ENCODE measurements at regions not wholly inside any gene's neighbourhood (a gene's known extent, or its start where the extent isn't known, plus 50 kb on each side); places are given as distances from the start of the nearest gene placed in this dataset.
"Not testable (repeated sequence)": the region's sequence is repeated elsewhere in the genome, so short reads cannot be mapped to it uniquely, and the experiment has no call there.

GRCh38 chr3:194903447-194903846, 217.8 kb downstream of the FAM43A start:
- H3K4me1 Mint-ChIP-seq (ENCODE audit: low read depth) = not testable (repeated sequence)

GRCh38 chr3:194904999-194905398, 219.3 kb downstream of the FAM43A start:
- H3K27ac Mint-ChIP-seq; DNase-seq; H3K4me3 Mint-ChIP-seq; ATAC-seq (replicated peaks in 1 of 2); H3K36me3 Mint-ChIP-seq (ENCODE audit: insufficient read depth in 2 of 2); H3K4me1 Mint-ChIP-seq (ENCODE audit: low read depth): not testable (repeated sequence)
- Mint-ChIP-seq H3K9me3 (peaks cover 9 to 12% of the 10 kb centered on the region in 2 donors), H3K27me3 (ENCODE audit: low read depth) (peaks cover 18% of the 10 kb centered on the region)

More at GRCh38 chr3:194903447-194903846, 217.8 kb downstream of the FAM43A start:
- not testable (repeated sequence) for H3K27ac Mint-ChIP-seq; DNase-seq; ATAC-seq (replicated peaks in 1 of 2); H3K4me3 Mint-ChIP-seq
- Mint-ChIP-seq H3K36me3 (ENCODE audit: insufficient read depth in 2 of 2) (peaks cover 14 to 17% of the 10 kb centered on the region in 2 donors), H3K9me3 (peaks cover 16 to 20% of the 10 kb centered on the region in 2 donors), H3K27me3 (ENCODE audit: low read depth) (peaks cover 31% of the 10 kb centered on the region)

GRCh38 chr3:194905696-194906095, 220.0 kb downstream of the FAM43A start:
- H3K27me3 Mint-ChIP-seq (ENCODE audit: low read depth) = peaks cover 11% of the 10 kb centered on the region
- ATAC-seq (replicated peaks in 1 of 2) (no peak), DNase-seq (no peak)
- peaks cover 3 to 6% of the 10 kb centered on the region in 2 donors for H3K9me3 Mint-ChIP-seq
- H3K27ac Mint-ChIP-seq = no peak overlapping the region
- peaks cover 6% of the 10 kb centered on the region for H3K4me1 Mint-ChIP-seq (ENCODE audit: low read depth)
- no peak overlapping the region for H3K4me3 Mint-ChIP-seq
- H3K36me3 Mint-ChIP-seq (ENCODE audit: insufficient read depth in 2 of 2) = peaks cover 2 to 5% of the 10 kb centered on the region in 2 donors

GRCh38 chr3:194906229-194906629, 220.5 kb downstream of the FAM43A start:
- ATAC-seq (replicated peaks in 1 of 2) (no peak), DNase-seq (no peak)
- no peak overlapping the region for H3K27ac Mint-ChIP-seq
- peaks cover 2 to 6% of the 10 kb centered on the region in 2 donors for H3K9me3 Mint-ChIP-seq
- no peak overlapping the region for H3K4me3 Mint-ChIP-seq
- H3K36me3 Mint-ChIP-seq (ENCODE audit: insufficient read depth in 2 of 2) = peaks cover 2 to 5% of the 10 kb centered on the region in 2 donors
- peaks cover 6% of the 10 kb centered on the region for H3K4me1 Mint-ChIP-seq (ENCODE audit: low read depth)
- peaks cover 7% of the 10 kb centered on the region for H3K27me3 Mint-ChIP-seq (ENCODE audit: low read depth)

GRCh38 chr3:194906970-194907629, 221.4 kb downstream of the FAM43A start:
- Mint-ChIP-seq H3K36me3 (ENCODE audit: insufficient read depth in 2 of 2) (peaks cover 0 to 5% of the 10 kb centered on the region in 2 donors), H3K27me3 (ENCODE audit: low read depth) (peaks cover 7% of the 10 kb centered on the region), H3K4me1 (ENCODE audit: low read depth) (peaks cover 6% of the 10 kb centered on the region), H3K9me3 (peaks cover 2 to 6% of the 10 kb centered on the region in 2 donors), H3K4me3 (no peak overlapping the region), H3K27ac (no peak overlapping the region)
- peak in 1 of 2 donors; percentile 35 for ATAC-seq (replicated peaks in 1 of 2)
- DNase-seq = no peak

- peaks cover 6% of the 10 kb centered on the region for H3K4me1 Mint-ChIP-seq (ENCODE audit: low read depth)
- no peak for ATAC-seq (replicated peaks in 1 of 2)
- no peak for DNase-seq
- peaks cover 14% of the 10 kb centered on the region for H3K27me3 Mint-ChIP-seq (ENCODE audit: low read depth)
- H3K9me3 Mint-ChIP-seq = peaks cover 2 to 6% of the 10 kb centered on the region in 2 donors
- no peak overlapping the region for H3K4me3 Mint-ChIP-seq
- peaks cover 0 to 3% of the 10 kb centered on the region in 2 donors for H3K36me3 Mint-ChIP-seq (ENCODE audit: insufficient read depth in 2 of 2)
- no peak overlapping the region for H3K27ac Mint-ChIP-seq
These were observed 222.1 kb downstream of the FAM43A start for GRCh38 chr3:194907811-194908210.

GRCh38 chr3:194908496-194908895, 222.8 kb downstream of the FAM43A start:
- peaks cover 17% of the 10 kb centered on the region for H3K27me3 Mint-ChIP-seq (ENCODE audit: low read depth)
- H3K4me1 Mint-ChIP-seq (ENCODE audit: low read depth) = peaks cover 6% of the 10 kb centered on the region
- DNase-seq (no peak), ATAC-seq (replicated peaks in 1 of 2) (no peak)
- no peak overlapping the region for H3K4me3 Mint-ChIP-seq
- H3K36me3 Mint-ChIP-seq (ENCODE audit: insufficient read depth in 2 of 2) = peaks cover 0 to 3% of the 10 kb centered on the region in 2 donors
- H3K27ac Mint-ChIP-seq = no peak overlapping the region
- H3K9me3 Mint-ChIP-seq = peaks cover 2 to 4% of the 10 kb centered on the region in 2 donors

GRCh38 chr3:194908972-194909371, 223.3 kb downstream of the FAM43A start:
- DNase-seq = no peak
- peaks cover 14% of the 10 kb centered on the region for H3K27me3 Mint-ChIP-seq (ENCODE audit: low read depth)
- H3K4me1 Mint-ChIP-seq (ENCODE audit: low read depth) = peaks cover 6% of the 10 kb centered on the region
- no peak overlapping the region for H3K27ac Mint-ChIP-seq
- H3K9me3 Mint-ChIP-seq = peaks cover 2% of the 10 kb centered on the region in 2 donors
- ATAC-seq (replicated peaks in 1 of 2) = no peak
- H3K36me3 Mint-ChIP-seq (ENCODE audit: insufficient read depth in 2 of 2) = peaks cover 0 to 2% of the 10 kb centered on the region in 2 donors
- no peak overlapping the region for H3K4me3 Mint-ChIP-seq

- Mint-ChIP-seq H3K36me3 (ENCODE audit: insufficient read depth in 2 of 2) (no peaks in the 10 kb centered on the region), H3K4me1 (ENCODE audit: low read depth) (peaks cover 6% of the 10 kb centered on the region), H3K27me3 (ENCODE audit: low read depth) (peaks cover 14% of the 10 kb centered on the region), H3K9me3 (no peaks in the 10 kb centered on the region), H3K27ac (no peak overlapping the region), H3K4me3 (no peak overlapping the region)
- no peak for DNase-seq
- no peak for ATAC-seq (replicated peaks in 1 of 2)
These were observed 224.8 kb downstream of the FAM43A start for GRCh38 chr3:194910414-194910984.

- peaks cover 0 to under 1% of the 10 kb centered on the region in 2 donors for H3K36me3 Mint-ChIP-seq (ENCODE audit: insufficient read depth in 2 of 2)
- peaks cover 14% of the 10 kb centered on the region for H3K27me3 Mint-ChIP-seq (ENCODE audit: low read depth)
- H3K9me3 Mint-ChIP-seq = no peaks in the 10 kb centered on the region
- H3K4me3 Mint-ChIP-seq = no peak overlapping the region
- ATAC-seq (replicated peaks in 1 of 2) = no peak
- no peak for DNase-seq
- H3K27ac Mint-ChIP-seq = no peak overlapping the region
- H3K4me1 Mint-ChIP-seq (ENCODE audit: low read depth) = no peaks in the 10 kb centered on the region
These were observed 227.6 kb downstream of the FAM43A start for GRCh38 chr3:194913316-194913715.

GRCh38 chr3:194924889-194925288, 239.2 kb downstream of the FAM43A start:
- H3K4me1 Mint-ChIP-seq (ENCODE audit: low read depth); H3K27ac Mint-ChIP-seq; H3K36me3 Mint-ChIP-seq (ENCODE audit: insufficient read depth in 2 of 2); ATAC-seq (replicated peaks in 1 of 2); DNase-seq; H3K4me3 Mint-ChIP-seq; H3K9me3 Mint-ChIP-seq: not testable (repeated sequence)
- peaks cover 36% of the 10 kb centered on the region for H3K27me3 Mint-ChIP-seq (ENCODE audit: low read depth)

- no peaks in the 10 kb centered on the region for H3K4me1 Mint-ChIP-seq (ENCODE audit: low read depth)
- H3K4me3 Mint-ChIP-seq = no peak overlapping the region
- no peaks in the 10 kb centered on the region for H3K9me3 Mint-ChIP-seq
- no peak for ATAC-seq (replicated peaks in 1 of 2)
- no peaks in the 10 kb centered on the region for H3K36me3 Mint-ChIP-seq (ENCODE audit: insufficient read depth in 2 of 2)
- no peak for DNase-seq
- no peak overlapping the region for H3K27ac Mint-ChIP-seq
- H3K27me3 Mint-ChIP-seq (ENCODE audit: low read depth) = peaks cover 36% of the 10 kb centered on the region
These were observed 239.9 kb downstream of the FAM43A start for GRCh38 chr3:194925614-194926013.

- H3K27me3 Mint-ChIP-seq (ENCODE audit: low read depth) = peaks cover 35% of the 10 kb centered on the region
- H3K27ac Mint-ChIP-seq = no peak overlapping the region
- H3K4me1 Mint-ChIP-seq (ENCODE audit: low read depth) = no peaks in the 10 kb centered on the region
- H3K36me3 Mint-ChIP-seq (ENCODE audit: insufficient read depth in 2 of 2) = peaks cover 0 to 2% of the 10 kb centered on the region in 2 donors
- DNase-seq (no peak), ATAC-seq (replicated peaks in 1 of 2) (no peak)
- H3K4me3 Mint-ChIP-seq = no peak overlapping the region
- H3K9me3 Mint-ChIP-seq = no peaks in the 10 kb centered on the region
These were observed 242.5 kb downstream of the FAM43A start for GRCh38 chr3:194928227-194928626.

Data from activated T-cell treated with anti-CD3 and anti-CD28 coated beads, Interleukin-2, amount 50 U/mL, for 72 hours (primary cell).